Naive thymus-derived CD4-positive, alpha-beta T cell (primary cell): ENCODE measurements at regions not wholly inside any gene's neighbourhood (a gene's known extent, or its start where the extent isn't known, plus 50 kb on each side); places are given as distances from the start of the nearest gene placed in this dataset.
A peak's percentile ranks its signal among the peaks of the same experiment; 100 is the strongest.

Experiments
- ATAC-seq: fragments of 150-1000 bp; cut with Tn5 transposase; 2 replicates; pipeline ENCODE4 v1.10.0; 2021; ENCODE audit warnings: mild to moderate bottlenecking, moderate library complexity
- CTCF ChIA-PET: fragments of 350-600 bp; sonication (Branson Sonifier 250); formaldehyde crosslinking; loops from one replicate; lab custom pipeline; 2021; ENCODE audit warnings: antibody characterized with exemption; lab: Charles Lee
- POLR2A ChIA-PET: fragments of 350-600 bp; sonication (Branson Sonifier 250); formaldehyde crosslinking; loops from one replicate; lab custom pipeline; 2021; ENCODE audit warnings: antibody characterized with exemption, inconsistent platforms; lab: Charles Lee
- DNase-seq, 9 donors: peaks; one replicate each; pipeline versions ENCODE4 v3.0.0 to v3.0.0-alpha.2; 2020 to 2022; ENCODE audit warnings: mixed read lengths in 1 of 9
- H3K27ac ChIP-seq: one replicate; pipeline ENCODE4 v1.7.0; 2013; ENCODE audit warnings: mild to moderate bottlenecking, low read depth, low read length, moderate library complexity
- H3K27me3 ChIP-seq, 2 donors: one replicate each; pipeline ENCODE4 v1.7.0; 2013; ENCODE audit warnings: low read length in 2 of 2, mild to moderate bottlenecking in 2 of 2, moderate library complexity in 2 of 2; ENCODE audit not compliant: control insufficient read depth in 2 of 2, insufficient read depth in 2 of 2
- H3K36me3 ChIP-seq, 3 experiments: 1 replicate in 2 of 3; 2 replicates in 1 of 3; pipeline ENCODE4 v1.7.0; 2013; ENCODE audit warnings: low read length in 3 of 3, mild to moderate bottlenecking in 3 of 3, moderate library complexity in 1 of 3; ENCODE audit not compliant: insufficient read depth in 3 of 3, control insufficient read depth in 2 of 3
- H3K4me1 ChIP-seq, 2 donors: one replicate each; pipeline ENCODE4 v1.7.0; 2013; ENCODE audit warnings: low read length in 2 of 2, mild to moderate bottlenecking in 2 of 2, moderate library complexity in 1 of 2; ENCODE audit not compliant: control insufficient read depth in 2 of 2, insufficient read depth in 2 of 2
- H3K4me3 ChIP-seq: 2 replicates; pipeline ENCODE4 v1.7.0; 2013; ENCODE audit warnings: mild to moderate bottlenecking, low read length
- H3K9me3 ChIP-seq, 3 experiments: 1 replicate in 2 of 3; 2 replicates in 1 of 3; pipeline ENCODE4 v1.7.0; 2013; ENCODE audit warnings: low read length in 3 of 3; ENCODE audit not compliant: control insufficient read depth in 2 of 3
- H3K27ac Mint-ChIP-seq, 9 donors: one replicate each; pipeline ENCODE4 v1.8.0; 2020 to 2022; ENCODE audit warnings: mixed read lengths in 9 of 9, mild to moderate bottlenecking in 8 of 9, moderate library complexity in 5 of 9, inconsistent platforms in 2 of 9
- H3K27me3 Mint-ChIP-seq, 5 donors: one replicate each; pipeline ENCODE4 v1.8.0; 2021 to 2022; ENCODE audit warnings: mixed read lengths in 5 of 5, mild to moderate bottlenecking in 1 of 5
- H3K36me3 Mint-ChIP-seq, 5 donors: one replicate each; pipeline ENCODE4 v1.8.0; 2020 to 2022; ENCODE audit warnings: mixed read lengths in 5 of 5, mild to moderate bottlenecking in 3 of 5, inconsistent platforms in 1 of 5
- H3K4me1 Mint-ChIP-seq, 7 donors: one replicate each; pipeline ENCODE4 v1.8.0; 2020 to 2022; ENCODE audit warnings: mixed read lengths in 7 of 7, mild to moderate bottlenecking in 3 of 7, inconsistent platforms in 1 of 7
- H3K4me3 Mint-ChIP-seq, 10 donors: one replicate each; pipeline ENCODE4 v1.8.0; 2020 to 2022; ENCODE audit warnings: mild to moderate bottlenecking in 10 of 10, mixed read lengths in 10 of 10, moderate library complexity in 6 of 10, inconsistent platforms in 2 of 10
- H3K9me3 Mint-ChIP-seq, 11 donors: one replicate each; pipeline ENCODE4 v1.8.0; 2020 to 2022; ENCODE audit warnings: mixed read lengths in 11 of 11, mild to moderate bottlenecking in 4 of 11, inconsistent platforms in 1 of 11, moderate library complexity in 1 of 11
- intact Hi-C, 2 donors: fragments of 100-400 bp; cut with micrococcal nuclease; formaldehyde crosslinking; loops; one replicate each; pipeline ENCODE4 v1.15.1; 2023

GRCh38 chr5:56638061-56638621 is 177.2 kb upstream of the MAP3K1 start:
- intact Hi-C loops, result loop anchor here in 1 of 2 donors (1.0 kb wide), 1 partner anchor 10 kb away; no protein-coding TSS in a partner anchor
- no peak for DNase-seq

DNA sequence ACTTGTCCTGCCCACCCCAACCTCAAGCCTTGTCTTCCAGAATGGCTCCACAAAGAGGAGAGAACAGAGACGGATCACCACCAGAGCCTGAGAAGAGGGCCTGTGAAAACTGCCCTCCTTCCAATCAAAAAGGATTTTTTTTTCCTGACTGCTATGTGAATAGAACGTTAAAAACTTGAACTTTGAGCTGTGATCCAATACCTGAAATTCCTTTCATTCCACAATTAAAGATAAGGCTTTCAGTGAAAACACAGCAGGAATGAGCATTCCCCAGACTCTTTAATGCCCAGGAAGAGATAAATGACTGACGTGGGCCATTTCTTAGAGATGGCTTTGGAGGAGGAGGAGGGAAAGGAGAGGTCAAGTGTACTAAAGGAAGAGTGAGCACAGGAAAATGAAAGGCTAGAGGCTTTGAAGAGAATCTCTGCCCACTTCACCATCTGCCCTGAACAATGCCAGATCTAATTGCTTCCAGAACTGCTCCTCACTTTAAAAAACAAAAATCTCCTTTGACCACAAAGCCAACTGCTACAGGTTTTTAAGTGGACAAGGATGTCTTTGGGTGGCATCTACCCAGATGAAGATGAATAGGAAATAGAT is 177.9 kb upstream of the MAP3K1 start:
- Mint-ChIP-seq H3K4me3 (no peak overlapping the region), H3K27ac (peak overlapping the region in 2 of 9 donors; percentile 93 to 94), H3K9me3 (peaks cover 0 to 6% (median 0%) of the 10 kb centered on the region in 11 donors), H3K36me3 (peaks cover 0 to 6% (median 4%) of the 10 kb centered on the region in 5 donors), H3K27me3 (peaks cover 0 to 29% (median 0%) of the 10 kb centered on the region in 5 donors), H3K4me1 (peaks cover 0 to 55% (median 21%) of the 10 kb centered on the region in 7 donors)
- intact Hi-C loops, result no loop called here
- no peaks in the 10 kb centered on the region for H3K27me3 ChIP-seq
- H3K36me3 ChIP-seq, result no peaks in the 10 kb centered on the region
- CTCF ChIA-PET, result no interaction called here
- no peak for DNase-seq
- H3K27ac ChIP-seq, result no peak overlapping the region
- POLR2A ChIA-PET, result no interaction called here
- no peak overlapping the region for H3K4me3 ChIP-seq
- ATAC-seq, result no peak
- H3K4me1 ChIP-seq, result peaks cover 0 to 12% of the 10 kb centered on the region in 2 donors
- H3K9me3 ChIP-seq, result no peaks in the 10 kb centered on the region

More at GRCh38 chr5:56638061-56638621, 177.2 kb upstream of the MAP3K1 start:
- Histone ChIP-seq H3K27ac (peak overlapping the region; percentile 66), H3K36me3 (no peaks in the 10 kb centered on the region), H3K4me1 (peaks cover 0 to 12% of the 10 kb centered on the region in 2 donors), H3K4me3 (no peak overlapping the region), H3K27me3 (no peaks in the 10 kb centered on the region), H3K9me3 (no peaks in the 10 kb centered on the region)
- H3K27ac Mint-ChIP-seq, result peak overlapping the region in 3 of 9 donors; percentile 69 to 94 (median 93)
- ChIA-PET CTCF (no interaction called here), POLR2A (interaction anchor here (1.0 kb wide), 1 partner anchor 22 kb away, joined by 3 read pairs; no protein-coding TSS in a partner anchor)
- H3K4me1 Mint-ChIP-seq, result peaks cover 0 to 48% (median 21%) of the 10 kb centered on the region in 7 donors
- H3K4me3 Mint-ChIP-seq, result no peak overlapping the region
- H3K9me3 Mint-ChIP-seq, result peaks cover 0 to 5% (median 0%) of the 10 kb centered on the region in 11 donors
- ATAC-seq, result peak; percentile 7
- H3K36me3 Mint-ChIP-seq, result peaks cover 0 to 6% (median 0%) of the 10 kb centered on the region in 5 donors
- H3K27me3 Mint-ChIP-seq, result peaks cover 0 to 22% (median 0%) of the 10 kb centered on the region in 5 donors

DNA sequence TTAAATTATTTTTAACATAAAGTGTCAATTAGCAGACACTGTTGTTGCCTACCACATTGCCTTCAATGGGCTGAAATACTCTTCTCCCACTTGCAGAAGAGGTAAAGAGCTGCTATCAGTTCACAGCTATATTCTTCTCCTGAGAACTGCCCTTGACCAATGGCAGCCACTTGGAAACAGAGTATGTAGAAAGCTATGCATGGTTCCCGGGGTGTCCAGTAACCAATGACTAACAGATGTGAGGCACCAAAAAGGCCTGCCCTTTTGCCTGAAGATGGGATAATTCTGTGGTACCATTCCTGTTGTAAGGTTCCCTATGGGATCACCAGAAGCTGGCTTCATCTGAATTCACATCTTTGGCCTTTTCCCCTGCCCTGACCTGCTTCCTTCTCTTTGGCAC is 181.4 kb upstream of the MAP3K1 start:
- POLR2A ChIA-PET, result interaction anchor here (2.0 kb wide), 1 partner anchor 11 kb away, joined by 7 read pairs; no protein-coding TSS in a partner anchor
- peaks cover 0 to 13% (median 5%) of the 10 kb centered on the region in 11 donors for H3K9me3 Mint-ChIP-seq
- H3K27ac Mint-ChIP-seq, result no peak overlapping the region

GRCh38 chr5:56632939-56633338 is 182.4 kb upstream of the MAP3K1 start:
- Histone ChIP-seq H3K36me3 (no peaks in the 10 kb centered on the region), H3K27ac (no peak overlapping the region), H3K4me1 (no peaks in the 10 kb centered on the region), H3K9me3 (no peaks in the 10 kb centered on the region), H3K4me3 (no peak overlapping the region), H3K27me3 (no peaks in the 10 kb centered on the region)
- Mint-ChIP-seq H3K27me3 (peaks cover 0 to 29% (median 0%) of the 10 kb centered on the region in 5 donors), H3K9me3 (peaks cover 0 to 19% (median 6%) of the 10 kb centered on the region in 11 donors), H3K4me1 (peaks cover 0 to 29% (median 2%) of the 10 kb centered on the region in 7 donors), H3K36me3 (peaks cover 5 to 24% (median 9%) of the 10 kb centered on the region in 5 donors), H3K27ac (peak overlapping the region in 2 of 9 donors; percentile 18 to 63), H3K4me3 (no peak overlapping the region)
- ChIA-PET POLR2A (interaction anchor here (0.6 to 2.0 kb wide), 3 partner anchors 12 to 37 kb away, joined by 3 to 7 read pairs (median 3); no protein-coding TSS in a partner anchor), CTCF (interaction anchor here (0.6 kb wide), 1 partner anchor 24 kb away, joined by 3 read pairs; no protein-coding TSS in a partner anchor)
- intact Hi-C loops, result no loop called here
- no peak for DNase-seq
- ATAC-seq, result no peak

More for the DNA sequence above, 181.4 kb upstream of the MAP3K1 start:
- intact Hi-C loops, result loop anchor here in 1 of 2 donors (2.0 kb wide), 1 partner anchor 15 kb away; no protein-coding TSS in a partner anchor
- no peak overlapping the region for H3K27ac ChIP-seq
- H3K9me3 ChIP-seq, result no peaks in the 10 kb centered on the region
- H3K36me3 ChIP-seq, result no peaks in the 10 kb centered on the region
- H3K4me3 ChIP-seq, result no peak overlapping the region
- no peaks in the 10 kb centered on the region for H3K27me3 ChIP-seq
- DNase-seq (no peak), ATAC-seq (no peak)
- Mint-ChIP-seq H3K4me3 (no peak overlapping the region), H3K36me3 (peaks cover 5 to 18% (median 8%) of the 10 kb centered on the region in 5 donors), H3K27me3 (peaks cover 0 to 29% (median 0%) of the 10 kb centered on the region in 5 donors), H3K4me1 (peaks cover 0 to 39% (median 9%) of the 10 kb centered on the region in 7 donors)
- H3K4me1 ChIP-seq, result peaks cover 0 to 9% of the 10 kb centered on the region in 2 donors
- CTCF ChIA-PET, result no interaction called here

DNA sequence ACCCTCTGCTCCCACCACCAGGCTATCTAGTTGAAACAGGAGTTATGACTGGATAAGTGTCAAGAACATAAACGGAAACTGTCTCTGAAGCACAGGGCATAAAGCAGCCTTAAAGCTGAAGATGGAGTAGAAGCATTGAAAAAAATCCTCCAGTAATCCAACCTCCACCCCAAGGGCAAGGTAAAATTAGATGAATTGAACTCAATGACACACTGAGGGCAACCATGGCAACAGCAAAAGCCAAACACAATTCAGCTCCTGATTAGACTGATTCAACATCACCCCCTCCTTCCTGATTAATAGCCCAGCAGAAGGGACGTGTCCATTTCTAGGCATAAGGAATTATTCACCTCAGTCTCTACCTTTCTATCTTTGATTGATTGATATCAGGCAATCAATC is 183.2 kb upstream of the MAP3K1 start:
- no peaks in the 10 kb centered on the region for H3K4me1 ChIP-seq
- intact Hi-C loops, result no loop called here
- no peak overlapping the region for H3K27ac ChIP-seq
- no peaks in the 10 kb centered on the region for H3K36me3 ChIP-seq
- DNase-seq (no peak), ATAC-seq (no peak)
- ChIA-PET CTCF (interaction anchor here (0.6 kb wide), 1 partner anchor 25 kb away, joined by 3 read pairs; no protein-coding TSS in a partner anchor), POLR2A (interaction anchor here (0.6 to 1.2 kb wide), 2 partner anchors 13 to 36 kb away, joined by 3 read pairs; no protein-coding TSS in a partner anchor)
- peaks cover 0 to 25% (median 0%) of the 10 kb centered on the region in 5 donors for H3K27me3 Mint-ChIP-seq
- H3K4me1 Mint-ChIP-seq, result peaks cover 0 to 21% (median 2%) of the 10 kb centered on the region in 7 donors
- peaks cover 5 to 28% (median 9%) of the 10 kb centered on the region in 5 donors for H3K36me3 Mint-ChIP-seq
- peak overlapping the region in 1 of 9 donors; percentile 63 for H3K27ac Mint-ChIP-seq
- H3K27me3 ChIP-seq, result no peaks in the 10 kb centered on the region
- H3K4me3 Mint-ChIP-seq, result no peak overlapping the region
- no peak overlapping the region for H3K4me3 ChIP-seq
- peaks cover 0 to 24% (median 8%) of the 10 kb centered on the region in 11 donors for H3K9me3 Mint-ChIP-seq
- no peaks in the 10 kb centered on the region for H3K9me3 ChIP-seq

DNA sequence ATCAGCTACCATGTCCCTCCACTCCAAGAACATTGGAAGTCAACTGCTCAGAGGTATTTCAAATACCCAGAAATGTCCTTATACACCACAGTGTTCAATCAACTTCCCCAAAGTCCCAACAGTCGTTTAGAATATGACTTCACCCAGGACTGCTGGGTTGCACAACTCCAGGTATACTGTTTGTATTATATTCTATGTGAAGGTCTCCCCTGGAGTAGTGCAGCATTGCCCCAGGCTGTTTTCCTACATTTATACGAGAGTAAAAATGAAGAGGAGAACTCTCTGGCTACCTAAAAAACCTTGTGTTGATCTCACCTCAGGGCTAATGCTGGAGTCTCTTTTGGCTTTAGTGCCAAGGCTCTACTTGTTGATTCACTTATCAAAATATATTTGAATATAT is 183.6 kb upstream of the MAP3K1 start:
- Mint-ChIP-seq H3K27me3 (peaks cover 0 to 20% (median 0%) of the 10 kb centered on the region in 5 donors), H3K36me3 (peaks cover 5 to 26% (median 9%) of the 10 kb centered on the region in 5 donors), H3K27ac (no peak overlapping the region), H3K4me3 (no peak overlapping the region), H3K9me3 (peaks cover 0 to 27% (median 8%) of the 10 kb centered on the region in 11 donors), H3K4me1 (peaks cover 0 to 16% (median 2%) of the 10 kb centered on the region in 7 donors)
- Histone ChIP-seq H3K9me3 (no peaks in the 10 kb centered on the region), H3K36me3 (no peaks in the 10 kb centered on the region), H3K4me1 (no peaks in the 10 kb centered on the region), H3K4me3 (no peak overlapping the region), H3K27me3 (no peaks in the 10 kb centered on the region), H3K27ac (no peak overlapping the region)
- ChIA-PET POLR2A (interaction anchor here (1.2 kb wide), 1 partner anchor 13 kb away, joined by 3 read pairs; no protein-coding TSS in a partner anchor), CTCF (no interaction called here)
- no peak for ATAC-seq
- intact Hi-C loops, result no loop called here
- DNase-seq, result no peak
